Progenitor cell of endocrine pancreas (in vitro differentiated cells): ENCODE measurements at regions not wholly inside any gene's neighbourhood (a gene's known extent, or its start where the extent isn't known, plus 50 kb on each side); places are given as distances from the start of the nearest gene placed in this dataset.

Source experiments
- DNase-seq: peaks from one replicate; pipeline ENCODE4 v3.0.0; 2021; ENCODE audit warnings: low spot score; ENCODE audit not compliant: unreplicated experiment
- H3K27ac Mint-ChIP-seq: 2 replicates; pipeline ENCODE4 v1.8.0; 2021; ENCODE audit warnings: mild to moderate bottlenecking, moderate library complexity, mixed read lengths
- H3K27me3 Mint-ChIP-seq: 2 replicates; pipeline ENCODE4 v1.8.0; 2021; ENCODE audit warnings: mixed read lengths
- H3K36me3 Mint-ChIP-seq: 2 replicates; pipeline ENCODE4 v1.8.0; 2022; ENCODE audit warnings: mixed read lengths; ENCODE audit not compliant: insufficient read depth
- H3K4me1 Mint-ChIP-seq: 2 replicates; pipeline ENCODE4 v1.8.0; 2021; ENCODE audit warnings: low read depth, mixed read lengths
- H3K4me3 Mint-ChIP-seq: 2 replicates; pipeline ENCODE4 v1.8.0; 2021; ENCODE audit warnings: low read depth, mild to moderate bottlenecking, moderate library complexity, mixed read lengths
- H3K9me3 Mint-ChIP-seq: 2 replicates; pipeline ENCODE4 v1.8.0; 2021; ENCODE audit warnings: low read depth, mixed read lengths
- CTCF ChIP-seq: fragments of 200-600 bp; sonication (generic); IDR thresholded peaks from one replicate; pipeline ENCODE4 v1.5.0; 2021; ENCODE audit warnings: antibody characterized with exemption, mild to moderate bottlenecking; ENCODE audit not compliant: unreplicated experiment

GRCh38 chr5:41575110-41575779 lies 64.8 kb upstream of the PLCXD3 start:
- Mint-ChIP-seq H3K4me3 (no peak overlapping the region), H3K9me3 (peaks cover 11% of the 10 kb centered on the region), H3K4me1 (no peaks in the 10 kb centered on the region), H3K27ac (no peak overlapping the region), H3K36me3 (no peaks in the 10 kb centered on the region), H3K27me3 (no peaks in the 10 kb centered on the region)
- no peak for DNase-seq
- no peak for TF ChIP-seq CTCF

- Mint-ChIP-seq H3K4me3 (no peak overlapping the region), H3K36me3 (no peaks in the 10 kb centered on the region), H3K27ac (no peak overlapping the region), H3K9me3 (peaks cover 14% of the 10 kb centered on the region), H3K27me3 (no peaks in the 10 kb centered on the region), H3K4me1 (no peaks in the 10 kb centered on the region)
- DNase-seq = no peak
- TF ChIP-seq CTCF = no peak
Measured at GRCh38 chr5:41574391-41574790, 64.0 kb upstream of the PLCXD3 start.
